ENCODE measurements at regions not wholly inside any gene's neighbourhood (a gene's known extent, or its start where the extent isn't known, plus 50 kb on each side); places are given as distances from the start of the nearest gene placed in this dataset.
"Not testable (repeated sequence)": the region's sequence is repeated elsewhere in the genome, so short reads cannot be mapped to it uniquely, and the experiment has no call there.

DNA sequence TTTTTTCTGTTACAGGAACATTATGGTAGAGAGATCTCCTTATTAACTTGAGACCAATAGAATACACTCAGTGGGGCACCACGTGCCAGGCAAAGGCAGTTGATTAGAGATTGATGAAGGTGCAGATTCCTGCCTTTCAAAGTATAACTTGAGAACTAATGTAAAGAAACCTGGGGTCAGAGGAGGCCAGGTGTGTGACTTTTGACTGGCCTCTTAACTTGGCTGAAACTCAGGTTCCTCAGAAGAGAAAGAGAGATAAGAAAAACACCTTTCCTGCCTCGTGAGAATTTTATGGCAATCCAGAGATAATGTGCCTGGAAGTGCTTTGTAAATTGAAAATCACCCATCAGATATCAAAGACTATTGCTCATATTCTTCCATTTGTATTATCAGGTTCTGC lies 110.7 kb upstream of the GZMB start:
- DNase-seq (ENCODE audit: low read depth): no peak

DNA sequence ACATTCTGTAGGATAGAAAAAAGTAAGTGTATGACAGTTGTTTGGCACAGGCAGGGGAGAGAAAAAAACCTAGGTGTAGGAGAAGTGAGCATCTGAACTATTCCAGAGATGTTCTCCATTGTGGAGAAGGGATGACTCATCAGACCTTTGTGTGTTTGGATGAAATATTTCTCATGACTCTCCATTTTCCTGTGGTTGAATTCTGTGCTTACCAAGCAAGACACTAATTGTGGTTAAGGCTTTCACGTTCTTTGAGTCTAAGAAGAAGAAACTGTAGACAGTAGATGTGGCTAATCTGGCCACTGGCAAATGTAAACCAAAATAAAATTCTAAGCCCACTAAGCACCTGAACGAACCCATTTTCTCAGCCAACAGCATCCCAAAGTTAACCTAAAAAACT lies 107.9 kb upstream of the GZMB start:
- no peak for DNase-seq (ENCODE audit: low read depth)

DNA sequence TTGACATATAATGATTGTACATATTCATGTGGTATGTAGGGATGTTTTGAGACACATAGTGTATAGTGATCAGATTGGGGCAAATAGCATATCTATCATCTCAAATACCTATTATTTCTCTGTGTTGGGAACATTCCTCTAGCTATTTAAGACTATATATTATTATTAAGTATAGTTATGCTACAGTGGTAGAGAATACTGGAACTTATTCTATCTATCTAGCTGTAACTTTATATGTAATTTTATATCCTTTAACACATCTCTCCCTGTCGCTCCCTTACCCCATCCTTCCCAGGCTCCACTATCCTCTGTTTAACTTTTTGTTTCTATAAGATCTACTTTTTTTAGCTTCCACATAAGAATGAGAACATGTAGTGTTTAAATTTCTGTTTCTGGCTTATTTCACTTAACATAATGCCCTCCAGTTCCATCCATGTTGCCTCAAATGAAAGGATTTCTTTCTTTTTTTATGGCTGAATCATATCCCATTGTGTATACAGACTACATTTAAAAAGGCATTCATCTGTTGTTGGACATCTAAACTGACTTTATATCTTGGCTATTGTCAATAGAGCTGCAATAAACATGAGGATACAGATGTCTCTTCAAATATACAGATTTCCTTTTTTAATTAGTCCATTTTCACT lies 102.1 kb upstream of the GZMB start:
- DNase-seq (ENCODE audit: low read depth): no peak

DNA sequence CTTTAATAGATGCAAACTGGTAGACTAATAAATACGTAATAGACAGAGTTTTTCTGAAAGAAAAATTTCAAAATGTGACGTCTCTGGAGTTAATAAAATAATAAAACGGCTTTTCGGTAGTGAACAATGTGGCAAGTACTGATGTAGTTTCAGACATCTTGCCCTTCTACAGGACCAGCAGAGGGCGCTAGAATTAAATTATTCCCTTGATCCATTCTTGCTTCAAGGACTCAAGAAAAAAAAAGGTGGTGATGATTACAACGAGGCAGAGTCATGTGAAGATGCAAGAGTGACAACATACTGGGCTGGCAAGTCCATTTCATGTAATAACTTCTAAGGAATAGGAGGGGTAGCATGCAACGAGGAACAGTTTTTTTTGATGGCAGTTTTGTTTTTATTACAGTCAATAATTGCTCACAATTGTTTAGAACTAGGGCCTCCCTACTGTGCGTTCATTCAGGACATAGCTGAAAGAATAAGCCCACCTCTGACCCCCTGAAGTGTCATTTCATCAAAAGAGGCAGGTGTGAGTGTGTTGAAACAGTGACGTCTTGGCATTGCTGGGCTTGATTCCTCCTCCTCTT lies 101.0 kb upstream of the GZMB start:
- DNase-seq (ENCODE audit: low read depth): no peak

DNA sequence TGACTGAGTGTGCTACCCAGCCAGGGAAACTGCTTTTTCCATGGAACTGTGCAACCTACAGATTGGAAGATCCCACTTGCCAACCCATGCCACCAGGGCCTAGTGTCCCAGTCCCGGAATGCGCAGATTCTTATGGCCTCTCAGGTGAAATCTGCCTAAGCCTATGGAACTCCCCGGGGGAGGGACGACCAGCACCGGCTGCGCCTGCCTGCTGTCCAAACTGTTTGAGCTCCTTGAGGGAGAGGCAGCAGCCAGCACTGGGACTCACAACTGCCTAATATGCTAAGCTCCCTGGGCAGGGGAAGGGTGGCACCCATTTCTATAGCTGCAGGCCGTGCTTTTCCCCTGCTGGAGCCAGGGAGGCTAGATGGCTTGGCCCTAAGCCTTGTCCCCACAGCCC lies 92.5 kb upstream of the GZMB start:
- no peak for DNase-seq (ENCODE audit: low read depth)

DNA sequence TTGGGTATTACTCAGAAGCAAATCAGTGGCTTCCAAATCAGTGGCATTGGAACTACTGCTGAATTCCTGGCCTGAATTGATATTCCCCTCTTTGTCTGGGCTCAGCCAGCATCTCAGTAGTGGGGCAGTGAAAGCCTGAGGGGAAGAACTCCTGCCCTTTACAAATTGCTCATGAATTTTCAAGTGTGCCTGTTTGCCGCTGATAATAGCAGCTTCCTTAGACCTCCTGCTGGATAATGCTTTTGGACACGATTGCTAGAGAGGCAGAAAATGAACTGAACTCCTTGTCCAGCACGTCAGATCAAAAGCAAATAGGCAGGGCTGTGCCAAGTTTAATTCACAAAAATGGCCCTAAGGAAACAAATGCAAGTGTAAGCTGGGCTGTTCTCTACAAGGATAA lies 91.3 kb upstream of the GZMB start:
- no peak for DNase-seq (ENCODE audit: low read depth)

DNA sequence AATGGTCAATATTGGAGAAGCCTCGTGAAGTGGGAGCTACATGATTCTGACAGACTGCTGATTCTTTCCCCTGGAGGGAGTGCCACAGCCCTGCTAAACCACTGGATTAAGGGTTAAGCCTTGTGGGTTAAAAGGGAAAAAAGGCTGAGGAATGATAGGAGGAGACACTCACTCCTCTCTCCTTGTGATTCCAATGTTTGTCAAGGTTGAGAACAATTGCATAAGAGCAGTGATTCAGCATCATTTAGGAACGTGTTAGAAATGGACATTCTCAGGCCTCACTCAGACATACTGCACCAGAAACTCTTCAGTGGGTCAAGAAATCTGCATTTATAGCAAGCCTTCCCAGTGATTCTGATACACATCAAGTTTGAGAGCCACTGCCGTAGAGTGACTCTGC lies 87.8 kb upstream of the GZMB start:
- DNase-seq (ENCODE audit: low read depth): no peak

DNA sequence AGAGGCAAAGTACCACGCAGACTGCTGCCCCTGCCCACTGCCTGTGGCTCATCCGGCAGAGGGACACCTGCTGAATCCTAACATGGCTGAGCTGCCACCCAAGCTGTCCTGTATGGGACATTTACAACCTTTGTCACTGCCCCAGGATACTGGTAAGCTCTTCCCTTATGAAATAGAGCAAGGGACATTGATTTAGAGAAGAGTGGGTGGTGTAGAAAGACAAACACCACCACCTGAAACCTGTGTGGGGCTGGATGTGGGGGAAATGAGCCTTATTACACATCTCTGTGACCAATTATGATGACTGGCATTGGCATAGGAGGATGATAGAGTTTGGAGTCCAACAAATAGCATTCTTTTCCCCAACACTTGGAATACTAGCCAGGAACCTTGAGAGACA lies 81.2 kb upstream of the GZMB start:
- DNase-seq (ENCODE audit: low read depth): no peak

DNA sequence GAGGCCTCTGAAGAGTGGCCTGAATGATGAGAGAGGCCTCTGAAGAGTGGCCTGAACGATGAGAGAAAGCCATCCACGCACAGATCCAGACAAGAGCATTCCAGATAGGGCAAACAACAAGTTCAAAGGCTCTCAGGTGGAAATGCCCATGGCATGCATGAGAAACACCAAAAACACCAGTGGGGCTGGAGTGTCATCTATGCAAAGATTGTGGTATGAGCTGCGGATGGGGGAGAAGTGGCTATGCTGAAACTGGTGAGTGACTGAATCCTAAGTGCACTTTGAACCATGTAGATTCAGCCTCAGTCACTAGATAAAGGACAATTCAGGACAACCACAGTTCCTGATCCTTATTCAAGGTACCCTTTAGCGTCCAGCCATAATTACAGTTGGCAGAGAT lies 79.4 kb upstream of the GZMB start:
- no peak for DNase-seq (ENCODE audit: low read depth)

DNA sequence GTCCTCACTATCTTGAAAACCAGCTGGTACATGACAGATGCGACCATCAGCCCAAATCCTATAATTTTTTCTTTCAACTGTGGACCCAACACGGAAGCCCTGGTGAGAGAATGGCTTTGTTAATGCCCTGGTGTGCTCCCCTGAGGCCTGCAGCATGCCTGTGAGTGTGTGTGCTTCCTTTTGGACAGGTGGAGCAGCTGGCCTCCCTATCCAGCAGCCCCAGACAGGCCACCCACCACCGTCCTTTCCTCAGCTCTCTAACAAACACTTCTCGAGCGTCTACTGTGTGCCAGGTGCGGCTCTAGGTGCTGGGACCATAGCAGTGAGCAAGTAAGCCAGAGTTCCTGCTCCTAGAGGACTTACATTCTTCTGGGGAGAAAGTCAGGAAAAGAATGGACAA lies 78.9 kb upstream of the GZMB start:
- DNase-seq (ENCODE audit: low read depth): no peak

DNA sequence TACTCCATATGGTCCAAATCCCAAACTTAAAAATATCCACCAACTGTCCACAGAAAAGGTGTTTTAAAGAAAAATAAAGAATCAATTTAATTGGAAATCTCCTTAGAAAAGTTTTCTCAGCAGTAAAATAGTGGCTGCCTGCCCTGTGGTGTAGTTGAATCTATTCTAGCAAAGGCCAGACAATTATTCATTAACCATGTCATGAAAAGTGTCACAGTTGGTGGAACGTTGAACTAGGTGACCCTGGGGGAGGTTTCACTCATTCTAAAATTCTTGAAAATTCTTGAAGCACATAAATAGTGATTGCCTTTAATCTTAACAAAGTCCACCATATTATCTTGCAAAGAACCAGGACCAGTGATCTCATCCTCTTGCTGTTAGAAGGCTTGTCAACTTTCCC lies 78.4 kb upstream of the GZMB start:
- DNase-seq (ENCODE audit: low read depth): no peak

DNA sequence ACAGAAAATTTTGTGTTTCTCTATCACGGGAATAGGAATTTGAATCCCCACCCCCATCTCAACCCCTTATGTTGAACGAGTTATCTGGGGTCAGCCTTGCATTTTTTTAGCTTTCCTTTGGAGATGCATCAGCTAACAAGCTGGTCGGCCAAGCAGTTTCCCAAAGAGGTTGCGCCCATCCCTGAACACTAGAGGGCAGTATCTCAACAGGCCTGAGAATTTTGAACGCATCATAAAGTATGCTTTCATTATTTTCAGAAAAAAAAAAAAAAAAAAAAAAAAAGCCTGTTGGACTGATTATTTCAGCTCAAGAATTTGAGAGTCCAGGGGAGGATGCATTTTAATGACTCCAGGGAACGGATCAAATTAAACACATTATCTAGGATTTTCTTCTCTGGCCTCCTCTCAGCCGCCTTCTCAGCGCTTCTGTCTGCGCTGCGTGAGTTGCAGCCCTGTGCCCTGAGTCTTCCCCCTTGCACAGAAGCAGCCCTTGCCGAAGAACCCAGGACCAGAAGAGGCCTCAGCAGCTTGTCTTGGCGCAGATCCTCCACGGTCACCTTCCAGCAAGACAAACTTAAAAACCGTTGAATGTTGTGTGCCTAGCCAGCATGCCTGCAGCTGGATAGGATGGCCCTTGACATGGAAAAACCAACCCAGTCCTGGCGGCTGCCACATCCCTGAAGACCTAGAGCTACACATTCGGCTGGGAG lies 76.6 kb upstream of the GZMB start:
- DNase-seq (ENCODE audit: low read depth): peak; percentile 29

DNA sequence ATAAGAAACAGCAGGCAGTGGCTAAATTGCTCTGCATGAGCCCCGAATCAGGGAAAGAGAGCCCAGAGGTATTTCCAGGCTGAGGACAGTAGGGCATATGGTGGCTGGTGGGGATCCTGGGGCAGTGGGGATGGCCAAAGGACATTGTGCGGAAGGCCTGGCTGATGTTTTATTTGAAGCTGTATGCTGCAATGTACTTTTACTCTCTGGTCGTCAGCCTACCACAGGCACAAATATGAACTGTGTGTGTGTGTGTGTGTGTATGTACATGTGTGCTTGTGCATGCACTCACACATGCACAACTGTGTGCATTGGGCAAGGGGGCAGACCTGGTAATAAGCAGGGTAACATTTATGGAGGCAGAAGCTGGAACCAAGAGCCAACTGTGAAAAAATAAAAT lies 74.7 kb upstream of the GZMB start:
- DNase-seq (ENCODE audit: low read depth): no peak

DNA sequence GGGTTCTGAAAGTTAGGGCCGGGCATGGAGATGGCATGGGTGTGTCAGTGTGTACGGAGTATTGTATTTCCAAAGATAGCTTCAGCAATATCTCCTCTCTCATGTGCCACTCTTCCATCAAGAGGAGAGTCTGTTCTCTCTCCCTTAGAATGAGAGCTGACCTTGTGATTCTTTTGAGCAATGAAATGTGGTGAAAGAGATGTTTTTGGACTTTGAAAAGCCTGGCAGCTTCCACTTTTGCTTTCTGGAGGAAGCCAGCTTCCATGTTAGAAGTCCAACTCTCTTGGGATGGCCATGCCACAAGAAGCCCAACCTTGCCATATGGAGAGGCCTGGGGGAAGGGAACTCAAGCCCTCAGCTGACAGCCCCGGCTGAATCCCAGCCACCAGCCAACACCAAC lies 72.4 kb upstream of the GZMB start:
- DNase-seq (ENCODE audit: low read depth): no peak

DNA sequence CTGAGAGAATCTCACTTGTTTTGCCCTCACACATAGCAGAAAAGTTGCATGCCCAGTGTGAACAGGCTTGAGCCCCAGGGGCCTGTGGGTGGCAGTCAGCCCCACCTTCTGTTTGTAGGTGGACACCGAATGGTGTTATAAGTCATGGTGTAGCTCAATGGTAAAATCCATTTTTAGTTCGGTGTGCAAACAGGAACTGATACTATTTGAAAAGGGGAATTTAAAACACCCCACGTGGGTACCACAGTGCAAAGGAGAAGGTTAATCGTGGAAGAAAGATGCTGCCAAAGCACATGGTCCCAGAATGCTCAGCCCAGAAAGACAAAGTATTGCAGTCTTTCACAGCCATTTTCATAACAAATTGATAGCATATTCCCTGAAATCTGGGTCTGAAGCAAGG lies 71.8 kb upstream of the GZMB start:
- no peak for DNase-seq (ENCODE audit: low read depth)

DNA sequence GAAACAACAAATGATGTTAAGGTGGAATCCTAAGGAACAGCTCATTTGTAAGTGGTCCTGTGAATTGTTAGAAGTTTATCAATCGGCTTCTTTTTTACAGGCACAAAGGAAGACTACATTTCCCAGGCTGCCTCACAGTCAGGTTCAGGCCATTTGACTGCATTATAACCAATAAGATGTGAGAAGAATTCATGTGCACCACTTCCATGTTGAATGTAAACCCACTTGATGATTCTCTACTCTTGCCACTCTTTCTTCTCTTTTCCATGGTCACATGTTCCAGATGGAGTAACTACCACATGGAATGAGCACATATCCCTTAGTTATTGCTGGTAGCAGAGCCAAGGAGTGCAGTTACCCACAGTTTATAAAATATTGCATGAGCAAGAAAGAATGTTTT lies 67.1 kb upstream of the GZMB start:
- DNase-seq (ENCODE audit: low read depth): no peak

DNA sequence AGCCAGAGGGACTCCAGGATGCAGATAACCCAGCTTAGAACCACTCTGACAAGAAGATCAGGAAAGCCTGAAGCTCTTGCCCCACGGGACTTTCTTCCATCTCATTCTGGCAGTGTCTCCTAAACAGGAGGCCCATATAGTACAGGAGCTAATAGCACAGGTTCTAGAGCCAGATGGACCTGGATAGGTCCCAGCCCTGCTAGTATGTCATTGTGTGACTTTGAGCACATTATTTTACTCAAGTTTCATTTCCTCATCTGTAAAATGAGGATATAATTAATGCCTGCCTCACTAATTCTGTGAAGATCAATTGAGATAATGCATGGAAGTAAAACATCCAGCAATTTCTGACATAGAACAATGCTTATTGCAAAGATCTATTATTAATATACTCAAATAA lies 66.5 kb upstream of the GZMB start:
- DNase-seq (ENCODE audit: low read depth): no peak

DNA sequence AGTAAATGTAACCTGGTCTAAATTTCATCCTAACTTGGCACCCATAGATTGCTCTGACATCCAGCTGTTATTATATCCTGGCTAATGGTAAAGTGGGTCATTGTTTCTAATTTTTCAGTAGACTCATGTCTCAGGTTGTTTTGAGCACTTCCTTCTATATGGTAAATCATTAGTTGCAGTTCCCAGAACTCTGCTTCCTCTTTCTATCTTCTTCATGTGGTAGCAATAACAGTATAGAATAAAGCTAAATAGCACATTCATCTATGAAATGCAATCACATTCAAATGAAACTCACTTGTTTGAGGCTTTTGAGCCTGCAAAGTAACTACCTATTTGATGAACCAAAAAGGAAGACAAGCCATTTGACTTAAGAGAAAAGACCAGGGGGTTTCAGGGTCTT lies 65.1 kb upstream of the GZMB start:
- DNase-seq (ENCODE audit: low read depth): no peak

DNA sequence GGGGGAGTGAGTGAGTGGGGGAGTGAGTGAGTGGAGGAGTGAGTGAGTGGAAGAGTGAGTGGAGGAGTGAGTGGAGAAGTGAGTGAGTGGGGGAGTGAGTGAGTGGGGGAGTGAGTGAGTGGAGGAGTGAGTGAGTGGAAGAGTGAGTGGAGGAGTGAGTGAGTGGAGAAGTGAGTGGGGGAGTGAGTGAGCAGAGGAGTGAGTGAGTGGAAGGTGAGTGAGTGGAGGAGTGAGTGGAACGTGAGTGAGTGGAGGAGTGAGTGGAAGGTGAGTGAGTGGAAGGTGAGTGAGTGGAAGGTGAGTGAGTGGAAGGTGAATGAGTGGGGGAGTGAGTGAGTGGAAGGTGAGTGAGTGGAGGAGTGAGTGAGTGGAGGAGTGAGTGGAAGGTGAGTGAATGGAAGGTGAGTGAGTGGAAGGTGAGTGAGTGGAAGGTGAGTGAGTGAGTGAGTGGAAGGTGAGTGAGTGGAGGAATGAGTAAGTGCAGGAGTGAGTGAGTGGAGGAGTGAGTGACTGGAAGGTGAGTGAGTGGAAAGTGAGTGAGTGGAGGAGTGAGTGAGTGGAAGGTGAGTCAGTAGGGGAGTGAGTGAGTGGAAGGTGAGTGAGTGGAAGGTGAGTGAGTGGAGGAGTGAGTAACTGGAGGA lies 62.4 kb upstream of the GZMB start:
- not testable (repeated sequence) for DNase-seq (ENCODE audit: low read depth)

DNA sequence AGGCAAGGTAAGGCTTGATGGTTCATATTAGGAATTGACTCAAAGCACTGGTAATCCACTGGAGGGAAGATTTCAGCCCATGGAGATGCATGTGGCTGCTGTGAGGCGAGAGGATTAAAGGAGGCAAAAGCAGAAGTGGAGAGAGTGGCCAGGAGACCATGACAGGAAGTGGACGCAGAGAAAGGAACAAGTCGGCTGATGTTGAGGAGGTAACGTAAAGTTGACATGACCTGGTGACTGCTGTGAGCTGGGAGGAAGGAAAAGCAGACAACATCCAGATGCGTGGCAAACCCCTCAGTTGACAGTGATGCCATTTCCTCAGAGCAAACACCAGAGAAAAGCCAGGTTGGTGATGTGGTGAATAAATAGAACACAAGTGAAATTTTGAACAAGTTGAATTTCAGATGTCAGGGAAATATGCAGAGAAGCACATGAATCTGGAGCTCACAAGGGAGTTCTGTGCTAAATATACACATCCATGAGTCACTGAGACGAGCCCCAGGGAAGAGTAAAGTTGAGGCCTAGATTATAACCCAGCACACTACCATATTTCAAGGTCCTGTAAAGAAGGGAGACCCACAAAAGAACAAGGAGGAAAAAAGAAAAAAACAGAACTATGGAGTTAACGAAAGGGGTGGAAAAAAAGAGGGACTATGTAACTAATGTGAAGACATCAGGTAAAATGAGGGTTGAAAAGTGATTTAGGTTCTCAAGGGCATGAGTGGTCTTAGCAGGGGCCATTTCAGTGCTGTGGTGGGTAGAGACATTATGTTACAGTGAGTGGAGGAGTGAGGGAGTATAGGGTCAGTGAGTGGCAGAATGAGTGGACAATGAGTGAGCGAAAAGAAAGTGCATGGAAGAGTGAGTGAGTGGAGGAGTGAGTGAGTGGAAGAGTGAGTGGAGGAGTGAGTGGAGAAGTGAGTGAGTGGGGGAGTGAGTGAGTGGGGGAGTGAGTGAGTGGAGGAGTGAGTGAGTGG lies 61.6 kb upstream of the GZMB start:
- DNase-seq (ENCODE audit: low read depth): no peak

DNA sequence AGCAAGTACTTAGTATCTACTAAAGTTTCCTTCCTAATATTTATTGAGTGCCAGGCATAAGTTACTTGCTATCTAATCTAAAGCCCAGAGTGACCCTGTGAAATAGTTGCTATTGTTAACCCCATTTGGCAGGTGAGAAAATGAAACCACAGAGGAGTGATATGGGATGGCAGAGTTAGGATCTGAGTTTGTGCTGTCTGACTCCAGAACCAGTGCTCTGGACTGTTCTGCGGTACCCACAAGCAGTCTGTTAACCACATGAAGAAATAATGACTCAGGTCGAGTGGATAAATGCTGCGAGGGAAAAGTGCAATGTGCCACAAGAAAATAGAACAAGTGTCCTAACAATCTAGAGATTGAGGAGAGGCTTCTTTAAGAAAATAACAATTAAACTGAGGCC lies 60.7 kb upstream of the GZMB start:
- no peak for DNase-seq (ENCODE audit: low read depth)

DNA sequence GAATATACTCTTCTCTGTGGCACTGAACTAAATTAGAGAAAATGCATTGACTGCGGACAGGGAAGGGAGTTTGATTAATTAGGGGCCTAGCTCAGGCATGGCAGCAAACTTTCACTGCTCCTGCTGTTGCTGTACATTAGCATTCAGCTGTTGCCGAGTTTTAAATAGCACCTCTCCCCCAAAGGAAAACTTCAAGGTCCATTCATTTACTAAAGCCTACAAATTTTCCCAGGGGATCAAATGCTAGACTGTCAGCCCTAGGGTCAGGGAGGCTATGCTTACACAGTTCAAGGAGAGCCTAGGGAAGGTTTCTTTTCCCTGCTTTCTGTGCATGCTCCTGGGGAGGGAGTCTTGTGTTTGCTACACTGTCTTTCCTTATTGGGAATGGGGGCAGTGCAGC lies 60.0 kb upstream of the GZMB start:
- no peak for DNase-seq (ENCODE audit: low read depth)
